ENCODE measurements at regions not wholly inside any gene's neighbourhood (a gene's known extent, or its start where the extent isn't known, plus 50 kb on each side); places are given as distances from the start of the nearest gene placed in this dataset.
"Not testable (repeated sequence)": the region's sequence is repeated elsewhere in the genome, so short reads cannot be mapped to it uniquely, and the experiment has no call there.

DNA sequence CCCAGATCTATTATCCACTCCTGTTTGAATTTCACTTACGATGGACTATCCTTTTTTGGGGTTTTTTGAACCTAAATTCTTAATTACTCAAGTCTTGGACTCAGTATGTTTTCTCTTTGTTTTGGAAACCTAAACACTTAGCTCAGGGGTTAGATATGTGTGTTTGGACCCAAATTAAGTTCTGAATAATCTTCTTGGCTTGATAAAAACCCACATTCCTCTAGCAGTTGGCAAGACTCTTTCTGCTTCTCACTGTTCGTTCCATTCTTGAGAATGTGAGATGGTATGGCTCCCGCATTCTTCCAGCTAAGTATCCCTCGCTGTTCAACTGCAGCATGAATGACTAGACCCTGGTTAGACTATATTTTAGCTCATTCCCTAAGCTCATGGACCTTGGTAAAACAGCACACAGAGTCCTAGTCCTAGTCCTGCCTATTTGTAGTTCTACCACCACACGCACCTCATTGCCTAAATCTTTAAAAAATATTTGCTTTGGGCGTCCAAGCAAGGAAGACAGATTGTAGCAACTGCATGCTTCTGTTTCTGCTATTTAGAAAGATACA is 860.0 kb downstream of the RPS29 start:
- intact Hi-C loops (cut with micrococcal nuclease): no loop called here

DNA sequence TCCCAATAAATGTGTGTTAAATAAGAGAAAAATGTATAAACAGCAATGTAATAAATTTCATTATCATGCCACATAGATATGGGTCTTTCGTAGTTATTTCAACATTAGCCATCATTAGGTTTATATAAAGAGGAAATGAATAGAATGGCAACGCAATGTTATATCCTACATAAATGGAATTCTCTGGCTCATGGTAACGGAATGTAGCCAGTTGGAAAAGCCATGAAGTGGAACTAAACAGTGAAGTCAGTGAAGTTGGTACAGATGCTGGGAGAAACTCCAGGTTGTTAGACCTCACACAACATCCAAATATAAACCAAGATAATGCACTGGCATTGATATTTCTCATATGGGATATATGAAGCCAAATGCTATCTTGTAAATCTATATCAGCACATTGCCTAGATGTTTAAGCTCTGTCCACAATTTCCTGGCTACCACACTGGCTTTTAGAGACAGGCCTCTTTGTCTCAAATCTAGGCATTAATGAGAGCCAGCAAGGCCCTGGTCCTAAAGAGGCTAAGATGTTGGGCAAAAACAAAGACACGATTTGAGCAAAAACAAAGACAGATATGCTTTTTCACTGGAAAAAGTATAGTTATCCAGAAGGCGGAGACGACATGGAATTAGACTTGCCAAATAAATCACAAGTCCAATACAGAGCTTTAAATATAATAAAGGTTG is 861.0 kb downstream of the RPS29 start:
- intact Hi-C loops (cut with micrococcal nuclease): no loop called here

- intact Hi-C loops (cut with micrococcal nuclease): no loop called here
Observed at GRCh38 chr14:48723841-48724495, 862.2 kb downstream of the RPS29 start.

- intact Hi-C loops (cut with micrococcal nuclease): no loop called here
Observed at GRCh38 chr14:48714366-48714765, 871.8 kb downstream of the RPS29 start.

GRCh38 chr14:48710133-48710532 is 876.0 kb downstream of the RPS29 start:
- intact Hi-C loops (cut with micrococcal nuclease): no loop called here

DNA sequence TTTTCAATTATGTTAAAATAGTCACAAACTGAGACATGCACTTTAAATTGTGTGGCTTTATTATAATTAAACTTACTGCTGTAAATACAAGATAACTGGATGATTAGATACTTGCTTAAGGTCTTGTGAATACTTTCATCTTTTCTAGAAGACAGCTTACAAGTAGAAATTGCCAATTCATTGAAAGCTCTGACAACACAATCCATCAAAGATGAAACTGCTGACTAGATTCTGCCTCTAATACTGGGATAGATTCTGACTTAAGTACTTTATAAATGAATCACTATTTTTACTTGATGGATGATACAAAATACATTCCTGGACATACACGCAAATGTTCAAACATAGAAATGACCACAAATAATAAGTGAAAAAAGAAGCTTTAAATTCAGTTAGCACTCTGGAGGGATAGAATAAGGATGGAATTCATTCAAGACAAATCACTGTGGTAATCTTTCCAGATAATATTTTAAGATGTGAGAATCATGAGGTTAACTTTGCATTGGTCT is 876.8 kb downstream of the RPS29 start:
- intact Hi-C loops (cut with micrococcal nuclease): no loop called here

- intact Hi-C loops (cut with micrococcal nuclease): no loop called here
Observed at GRCh38 chr14:48704639-48705038, 881.5 kb downstream of the RPS29 start.

GRCh38 chr14:48703728-48704467 is 882.3 kb downstream of the RPS29 start:
- intact Hi-C loops (cut with micrococcal nuclease): no loop called here

DNA sequence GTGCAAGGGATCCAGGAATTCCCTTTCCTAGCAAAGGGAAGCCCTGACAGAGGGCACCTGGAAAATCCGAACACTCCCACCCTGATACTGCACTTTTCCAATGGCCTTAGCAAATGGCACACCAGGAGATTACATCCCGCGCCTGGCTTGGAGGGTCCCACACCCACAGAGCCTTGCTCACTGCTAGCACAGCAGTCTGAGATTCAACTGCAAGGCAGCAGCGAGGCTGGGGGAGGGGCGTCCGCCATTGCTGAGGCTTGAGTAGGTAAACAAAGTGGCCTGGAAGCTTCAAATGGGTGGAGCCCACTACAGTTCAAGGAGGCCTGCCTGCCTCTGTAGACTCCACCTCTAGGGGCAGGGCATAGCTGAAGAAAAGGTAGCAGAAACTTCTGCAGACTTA is 888.8 kb downstream of the RPS29 start:
- intact Hi-C loops (cut with micrococcal nuclease): not testable (repeated sequence)

GRCh38 chr14:48693793-48694192 is 892.4 kb downstream of the RPS29 start:
- intact Hi-C loops (cut with micrococcal nuclease): no loop called here

DNA sequence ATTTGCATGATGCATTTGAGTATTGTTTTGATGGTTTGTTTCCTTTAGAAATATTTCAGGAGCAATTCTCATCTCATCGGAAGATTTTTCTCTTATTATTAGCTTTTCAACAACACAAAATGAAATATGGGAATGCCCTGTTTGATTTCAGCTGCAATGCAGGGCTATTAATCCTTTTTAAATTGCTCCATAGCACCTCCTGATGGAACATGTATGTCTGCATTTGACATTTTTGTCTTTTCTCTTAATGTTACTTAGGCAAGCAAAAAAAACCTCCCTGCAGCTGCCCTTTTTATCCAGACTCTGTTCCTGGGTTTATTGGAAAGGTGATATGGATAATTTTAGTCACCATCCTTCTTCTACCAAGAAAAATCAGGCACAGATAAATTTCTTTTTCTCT is 895.8 kb downstream of the RPS29 start:
- intact Hi-C loops (cut with micrococcal nuclease): no loop called here

DNA sequence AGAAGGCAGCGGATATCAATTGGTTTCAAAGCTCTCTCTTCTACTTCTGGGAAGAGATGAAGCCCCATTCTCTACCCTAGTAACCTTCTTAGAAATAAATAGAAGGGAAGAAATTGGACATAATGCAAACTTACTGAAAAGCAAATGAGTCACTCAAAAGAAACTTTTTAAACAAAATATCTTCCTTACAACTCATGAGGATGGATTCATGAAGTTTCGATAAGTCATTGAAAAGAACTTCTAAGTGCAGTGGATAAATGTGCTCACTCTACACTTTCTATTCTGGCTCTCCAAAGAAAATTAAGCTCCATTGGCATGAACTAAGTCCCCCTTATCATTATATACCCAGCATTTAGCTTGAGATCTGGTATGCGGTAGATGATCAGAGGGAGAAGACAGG is 899.5 kb downstream of the RPS29 start:
- intact Hi-C loops (cut with micrococcal nuclease): no loop called here

GRCh38 chr14:48672506-48672905 is 913.7 kb downstream of the RPS29 start:
- intact Hi-C loops (cut with micrococcal nuclease): no loop called here

- intact Hi-C loops (cut with micrococcal nuclease): no loop called here
Observed at GRCh38 chr14:48670939-48671338, 915.2 kb downstream of the RPS29 start.

DNA sequence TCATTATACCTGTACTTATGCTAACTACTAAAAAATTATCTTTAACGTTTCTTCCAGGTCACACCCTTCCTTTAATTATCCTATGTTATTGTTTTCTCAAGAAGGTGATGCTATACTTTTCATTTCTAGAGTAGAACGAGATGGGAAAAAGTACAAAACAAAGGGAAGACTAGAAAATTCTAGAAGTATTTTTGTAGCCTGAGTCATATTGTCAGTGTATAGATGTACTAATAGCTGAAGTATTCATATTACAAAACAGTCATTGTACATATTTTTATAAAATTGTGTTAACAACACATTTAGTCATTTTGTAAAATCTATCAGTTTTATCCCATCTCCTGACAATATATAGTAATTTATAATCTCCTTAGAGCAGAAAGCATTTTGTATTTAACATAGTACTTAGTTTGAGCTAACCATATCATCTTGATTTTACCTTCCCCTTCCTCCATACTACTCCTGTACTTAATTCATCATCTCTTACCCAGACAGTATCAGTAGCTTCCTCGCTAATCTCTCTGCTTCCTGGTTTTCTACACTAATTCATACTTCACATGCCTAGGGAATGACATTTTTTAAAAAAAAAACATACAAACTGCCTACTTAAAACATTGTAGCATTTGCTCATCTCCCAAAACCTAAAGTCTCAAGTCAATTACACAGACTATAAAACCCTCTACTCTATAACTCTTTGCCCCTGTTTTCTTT is 920.9 kb downstream of the RPS29 start:
- intact Hi-C loops (cut with micrococcal nuclease): no loop called here

DNA sequence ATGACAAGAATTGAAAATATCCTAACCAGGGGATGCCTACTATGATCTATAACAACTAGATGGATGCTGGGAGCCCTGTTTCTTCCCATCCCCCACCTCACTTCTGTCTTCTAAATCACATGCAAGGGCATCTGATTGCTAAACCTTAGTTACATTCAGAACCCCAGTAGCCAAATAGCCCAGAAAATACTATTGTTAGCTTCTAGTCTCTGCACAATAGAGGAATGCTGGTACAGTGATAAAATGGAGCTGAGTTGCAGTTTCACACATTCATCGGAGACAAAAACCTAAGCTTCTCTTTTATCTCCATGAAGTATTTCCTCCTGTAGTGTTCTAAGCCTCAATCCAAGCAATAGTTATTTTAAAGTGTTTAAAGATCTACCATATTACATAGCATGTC is 942.9 kb downstream of the RPS29 start:
- intact Hi-C loops (cut with micrococcal nuclease): no loop called here

- intact Hi-C loops (cut with micrococcal nuclease): no loop called here
Observed at GRCh38 chr14:48628870-48629269, 953.5 kb upstream of the MDGA2 start.

DNA sequence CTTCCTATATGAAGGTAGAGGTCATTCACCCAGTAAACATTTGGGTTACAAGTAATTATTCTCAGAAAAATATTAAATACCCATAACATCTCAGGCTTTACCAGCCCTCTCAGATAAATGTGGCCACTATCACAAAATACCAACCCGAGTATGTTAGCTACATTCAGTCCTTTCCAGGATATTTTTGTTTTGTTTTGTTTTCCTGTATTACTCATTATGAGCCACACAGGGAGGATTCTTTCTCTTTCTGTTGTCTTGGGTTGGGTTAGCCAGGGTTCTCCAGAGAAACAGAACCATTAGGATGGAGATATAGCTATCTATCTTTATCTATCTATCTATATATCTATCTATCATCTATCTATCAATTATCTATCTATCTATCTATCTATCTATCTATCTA is 947.6 kb upstream of the MDGA2 start:
- intact Hi-C loops (cut with micrococcal nuclease): no loop called here

DNA sequence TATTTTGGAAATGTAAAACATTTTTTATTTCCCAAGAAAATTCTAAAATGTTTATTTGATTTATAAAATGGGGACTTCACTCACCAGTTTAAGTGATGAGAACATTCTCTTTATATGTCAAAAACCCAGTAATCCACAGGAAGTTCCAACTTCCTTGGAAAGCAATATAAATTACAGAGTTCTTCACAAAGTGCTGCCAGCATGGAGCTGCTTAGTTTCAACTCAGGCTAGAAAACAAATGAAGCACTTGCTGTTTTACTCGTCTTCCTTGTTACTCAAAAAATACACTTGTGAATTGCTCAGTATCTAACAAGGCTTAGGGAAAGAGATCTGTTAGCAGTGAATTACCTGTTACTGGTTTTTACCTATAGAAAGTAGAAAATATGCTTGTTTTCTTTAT is 942.7 kb upstream of the MDGA2 start:
- intact Hi-C loops (cut with micrococcal nuclease): no loop called here

DNA sequence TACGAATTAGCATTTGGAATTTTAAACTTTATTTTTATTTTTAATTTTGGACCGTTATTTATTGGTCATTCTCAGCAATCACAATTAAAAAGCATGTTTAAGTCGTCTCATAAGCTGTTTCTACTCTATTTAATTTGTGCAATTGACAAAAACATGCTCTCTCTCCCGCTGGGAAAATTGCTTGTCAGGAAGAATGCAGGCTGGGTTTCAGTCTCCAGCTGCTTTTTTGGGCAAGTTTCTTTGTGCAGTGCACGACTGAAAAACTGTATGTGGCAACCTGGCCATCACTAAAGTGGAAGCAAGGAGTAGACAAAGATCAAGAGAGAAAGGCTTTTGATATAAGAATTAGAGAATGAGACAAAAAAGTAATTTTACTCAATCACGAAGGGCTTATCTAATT is 941.5 kb upstream of the MDGA2 start:
- intact Hi-C loops (cut with micrococcal nuclease): no loop called here

- intact Hi-C loops (cut with micrococcal nuclease): no loop called here
Observed at GRCh38 chr14:48615618-48616017, 940.2 kb upstream of the MDGA2 start.

All from T-helper 2 cell treated with Interferon-gamma antibody and Interleukin-4, amounts not matched to agents 100 ng/mL and 5 ng/mL, for 36 hours (primary cell).